ENCODE measurements at regions not wholly inside any gene's neighbourhood (a gene's known extent, or its start where the extent isn't known, plus 50 kb on each side); places are given as distances from the start of the nearest gene placed in this dataset.

DNA sequence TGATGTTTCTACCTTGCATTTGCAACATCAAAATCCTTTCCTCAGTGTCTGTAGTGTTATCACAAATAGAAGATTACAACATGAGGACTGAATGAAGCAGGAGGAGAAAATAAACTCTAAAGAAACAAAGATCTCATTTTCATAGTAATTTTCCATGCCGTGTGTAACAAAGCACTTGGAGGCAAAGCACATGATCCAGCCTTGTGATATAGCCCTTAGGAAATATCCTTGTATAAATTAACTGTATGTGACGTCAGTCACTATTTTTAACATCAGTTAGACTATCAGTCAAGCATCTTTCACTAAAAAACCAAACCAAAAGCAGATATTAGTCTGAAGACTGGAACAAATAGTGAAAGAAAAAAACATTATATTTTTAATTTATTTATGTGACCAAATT lies 492.1 kb upstream of the CNTNAP5 start:
- DNase-seq (ENCODE audit: low read depth): no peak
- Histone ChIP-seq H3K4me3 (ENCODE audit: low read depth, low read length) (no peak overlapping the region), H3K27me3 (ENCODE audit: control insufficient read depth, insufficient read depth, low read length) (no peaks in the 10 kb centered on the region), H3K36me3 (ENCODE audit: control insufficient read depth, insufficient read depth, low read length) (no peaks in the 10 kb centered on the region)
- TF ChIP-seq, protein P1, sequence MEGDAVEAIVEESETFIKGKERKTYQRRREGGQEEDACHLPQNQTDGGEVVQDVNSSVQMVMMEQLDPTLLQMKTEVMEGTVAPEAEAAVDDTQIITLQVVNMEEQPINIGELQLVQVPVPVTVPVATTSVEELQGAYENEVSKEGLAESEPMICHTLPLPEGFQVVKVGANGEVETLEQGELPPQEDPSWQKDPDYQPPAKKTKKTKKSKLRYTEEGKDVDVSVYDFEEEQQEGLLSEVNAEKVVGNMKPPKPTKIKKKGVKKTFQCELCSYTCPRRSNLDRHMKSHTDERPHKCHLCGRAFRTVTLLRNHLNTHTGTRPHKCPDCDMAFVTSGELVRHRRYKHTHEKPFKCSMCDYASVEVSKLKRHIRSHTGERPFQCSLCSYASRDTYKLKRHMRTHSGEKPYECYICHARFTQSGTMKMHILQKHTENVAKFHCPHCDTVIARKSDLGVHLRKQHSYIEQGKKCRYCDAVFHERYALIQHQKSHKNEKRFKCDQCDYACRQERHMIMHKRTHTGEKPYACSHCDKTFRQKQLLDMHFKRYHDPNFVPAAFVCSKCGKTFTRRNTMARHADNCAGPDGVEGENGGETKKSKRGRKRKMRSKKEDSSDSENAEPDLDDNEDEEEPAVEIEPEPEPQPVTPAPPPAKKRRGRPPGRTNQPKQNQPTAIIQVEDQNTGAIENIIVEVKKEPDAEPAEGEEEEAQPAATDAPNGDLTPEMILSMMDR (IDR thresholded peaks at IDR 0.05; ENCODE audit: insufficient read depth, low read depth, low read length): no peak
- CTCF ChIA-PET: no interaction called here
- POLR2A ChIA-PET: no interaction called here

DNA sequence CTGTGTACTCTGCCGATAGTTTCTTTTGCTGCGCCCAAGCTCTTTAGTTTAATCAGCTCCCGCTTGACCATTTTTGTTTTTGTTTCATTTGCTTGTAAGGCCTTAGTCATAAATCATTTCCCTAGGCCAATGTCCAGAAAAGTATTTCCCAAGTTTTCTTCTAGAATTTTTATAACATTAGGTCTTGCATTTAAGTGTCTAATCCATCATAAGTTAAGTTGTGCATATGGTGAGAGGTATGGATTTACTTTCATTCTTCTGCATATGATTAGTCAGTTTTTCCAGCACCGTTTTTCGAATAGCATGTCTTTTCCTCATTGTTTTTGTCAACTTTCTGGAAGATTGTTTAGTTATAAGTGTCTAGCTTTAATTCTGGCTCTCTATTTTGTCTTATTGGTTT lies 484.8 kb upstream of the CNTNAP5 start:
- Histone ChIP-seq H3K27me3 (ENCODE audit: control insufficient read depth, insufficient read depth, low read length) (no peaks in the 10 kb centered on the region), H3K4me3 (ENCODE audit: low read depth, low read length) (no peak overlapping the region), H3K36me3 (ENCODE audit: control insufficient read depth, insufficient read depth, low read length) (no peaks in the 10 kb centered on the region)
- TF ChIP-seq, protein P1 (IDR thresholded peaks at IDR 0.05; ENCODE audit: insufficient read depth, low read depth, low read length): no peak
- ChIA-PET POLR2A (no interaction called here), CTCF (no interaction called here)
- no peak for DNase-seq (ENCODE audit: low read depth)

DNA sequence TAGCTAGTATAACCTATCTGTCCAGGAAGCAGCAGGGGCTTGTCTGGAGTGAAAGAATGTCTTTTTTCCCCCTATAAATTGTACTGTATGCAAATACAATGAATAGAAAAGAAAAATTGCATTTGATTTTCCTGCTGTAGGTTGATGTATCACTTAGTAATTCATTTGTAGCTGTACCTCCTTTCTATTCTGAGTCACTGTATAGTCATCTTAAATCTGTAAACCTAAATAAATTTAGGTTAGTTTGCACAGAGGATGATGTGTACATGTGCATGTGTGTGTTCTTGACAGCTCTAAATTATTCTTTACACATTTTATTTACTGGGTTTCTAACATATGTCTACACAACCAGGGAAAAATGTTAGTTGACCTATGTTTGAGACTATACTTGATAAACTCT lies 478.7 kb upstream of the CNTNAP5 start:
- DNase-seq (ENCODE audit: low read depth): no peak
- TF ChIP-seq, protein P1 (IDR thresholded peaks at IDR 0.05; ENCODE audit: insufficient read depth, low read depth, low read length): no peak
- ChIA-PET POLR2A (no interaction called here), CTCF (no interaction called here)
- H3K27me3 ChIP-seq (ENCODE audit: control insufficient read depth, insufficient read depth, low read length): no peaks in the 10 kb centered on the region
- no peaks in the 10 kb centered on the region for H3K36me3 ChIP-seq (ENCODE audit: control insufficient read depth, insufficient read depth, low read length)
- no peak overlapping the region for H3K4me3 ChIP-seq (ENCODE audit: low read depth, low read length)

DNA sequence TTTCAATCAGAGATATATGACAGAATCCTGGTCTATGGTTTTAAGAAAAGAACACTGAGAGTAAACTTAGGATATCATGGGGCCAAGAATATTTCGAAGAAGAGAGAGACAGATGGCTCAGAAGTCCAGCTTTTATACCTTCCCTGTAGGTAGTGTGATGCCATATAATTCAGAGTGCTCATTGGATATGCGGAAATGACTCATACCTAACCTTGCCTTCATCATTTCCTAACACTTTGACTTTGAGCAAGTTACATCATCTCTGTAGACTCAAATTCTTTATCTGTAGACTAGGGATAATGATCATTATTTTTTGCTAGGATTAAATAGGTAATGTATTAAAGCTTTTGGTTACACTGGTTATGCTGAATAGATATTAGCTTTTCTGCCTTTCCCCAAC lies 461.6 kb upstream of the CNTNAP5 start:
- TF ChIP-seq, protein P1 (IDR thresholded peaks at IDR 0.05; ENCODE audit: insufficient read depth, low read depth, low read length): no peak
- no peaks in the 10 kb centered on the region for H3K36me3 ChIP-seq (ENCODE audit: control insufficient read depth, insufficient read depth, low read length)
- DNase-seq (ENCODE audit: low read depth): no peak
- POLR2A ChIA-PET: no interaction called here
- H3K27me3 ChIP-seq (ENCODE audit: control insufficient read depth, insufficient read depth, low read length): no peaks in the 10 kb centered on the region
- H3K4me3 ChIP-seq (ENCODE audit: low read depth, low read length): no peak overlapping the region
- CTCF ChIA-PET: no interaction called here

DNA sequence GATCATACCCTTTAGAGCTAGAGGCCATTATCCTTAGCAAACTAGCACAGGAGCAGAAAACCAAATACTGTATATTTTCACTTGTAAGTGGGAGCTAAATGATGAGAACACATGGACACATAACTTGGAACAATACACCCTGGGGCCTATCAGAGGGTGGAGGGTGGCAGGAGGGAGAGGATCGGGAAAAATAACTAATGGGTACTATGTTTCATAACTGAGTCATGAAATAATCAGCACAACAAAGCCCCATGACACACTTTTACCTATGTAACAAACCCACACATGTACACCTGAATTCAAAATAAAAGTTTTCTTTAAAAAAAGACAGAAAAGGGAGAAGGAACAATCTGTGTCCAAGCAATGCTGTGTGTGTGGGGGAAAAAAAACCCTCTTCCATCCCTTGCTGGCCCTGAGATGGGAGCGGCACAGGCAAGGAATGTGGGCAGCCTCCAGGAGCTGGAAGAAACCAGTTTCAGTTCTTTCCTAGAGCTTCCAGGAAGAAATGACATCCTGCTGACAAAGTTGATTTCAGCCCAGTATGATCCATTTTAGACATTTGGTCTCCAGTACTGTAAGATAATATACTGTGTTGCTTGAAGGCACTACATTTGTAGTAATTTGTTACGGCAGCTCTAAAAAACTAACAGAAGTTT lies 458.7 kb upstream of the CNTNAP5 start:
- POLR2A ChIA-PET: no interaction called here
- Histone ChIP-seq H3K36me3 (ENCODE audit: control insufficient read depth, insufficient read depth, low read length) (no peaks in the 10 kb centered on the region), H3K4me3 (ENCODE audit: low read depth, low read length) (no peak overlapping the region), H3K27me3 (ENCODE audit: control insufficient read depth, insufficient read depth, low read length) (no peaks in the 10 kb centered on the region)
- TF ChIP-seq, protein P1 (IDR thresholded peaks at IDR 0.05; ENCODE audit: insufficient read depth, low read depth, low read length): no peak
- no peak for DNase-seq (ENCODE audit: low read depth)
- CTCF ChIA-PET: no interaction called here

Measured in BJ (cell line).